PC-3 (cell line): ENCODE measurements at regions not wholly inside any gene's neighbourhood (a gene's known extent, or its start where the extent isn't known, plus 50 kb on each side); places are given as distances from the start of the nearest gene placed in this dataset.

Experiments used
- ATAC-seq: fragments of 200-7000 bp; cut with Tn5 transposase; 2 replicates; pipeline ENCODE4 v1.9.1; 2020; ENCODE audit warnings: mild to moderate bottlenecking, moderate library complexity
- BruUV-seq: library from RNA; stranded (reverse); fragments of 400-500 nt; replicated peaks from 2 replicates; lab custom pipeline; 2021; lab: Mats Ljungman, UMichigan
- CTCF ChIA-PET: fragments of 300-600 bp; sonication (Branson Sonifier 250); formaldehyde crosslinking; loops from one replicate; lab custom pipeline; 2022; ENCODE audit warnings: antibody characterized with exemption; lab: Charles Lee
- POLR2A ChIA-PET: fragments of 300-600 bp; sonication (Branson Sonifier 250); formaldehyde crosslinking; loops from one replicate; lab custom pipeline; 2022; ENCODE audit warnings: antibody characterized with exemption; ENCODE audit not compliant: unreplicated experiment; lab: Charles Lee
- DNase-seq: peaks from one replicate; pipeline ENCODE4 v3.0.0-alpha.2; 2015
- H2AFZ ChIP-seq: fragments of 300-600 bp; sonication (generic); 2 replicates; pipeline ENCODE4 v1.6.0; 2016; ENCODE audit warnings: antibody characterized with exemption, low read length
- H3F3A ChIP-seq: fragments of 300-600 bp; sonication (generic); one replicate; pipeline ENCODE4 v1.6.0; 2017; ENCODE audit warnings: antibody characterized with exemption, low read length, control low read depth, mild to moderate bottlenecking; ENCODE audit not compliant: unreplicated experiment
- H3K27ac ChIP-seq: fragments of 300-600 bp; sonication (generic); 2 replicates; pipeline ENCODE4 v1.5.1; 2016; ENCODE audit warnings: mild to moderate bottlenecking, low read length
- H3K27me3 ChIP-seq: fragments of 300-600 bp; sonication (generic); 2 replicates; pipeline ENCODE4 v1.6.1; 2016; ENCODE audit warnings: low read length, mixed read lengths
- H3K36me3 ChIP-seq: fragments of 300-600 bp; sonication (generic); 2 replicates; pipeline ENCODE4 v1.6.1; 2016; ENCODE audit warnings: low read depth, mixed run types, low read length, mixed read lengths
- H3K4me1 ChIP-seq: fragments of 300-600 bp; sonication (generic); 2 replicates; pipeline ENCODE4 v1.5.1; 2016; ENCODE audit warnings: low read length; ENCODE audit not compliant: insufficient read depth
- H3K4me2 ChIP-seq: fragments of 300-600 bp; sonication (generic); 2 replicates; pipeline ENCODE4 v1.6.0; 2016; ENCODE audit warnings: low read length
- H3K4me3 ChIP-seq: fragments of 300-600 bp; sonication (generic); 2 replicates; pipeline ENCODE4 v1.5.1; 2016; ENCODE audit warnings: mild to moderate bottlenecking, low read length, mixed read lengths
- H3K79me2 ChIP-seq: fragments of 300-600 bp; sonication (generic); 2 replicates; pipeline ENCODE4 v1.6.1; 2017; ENCODE audit warnings: low read length, mixed read lengths
- H3K9ac ChIP-seq: fragments of 300-600 bp; sonication (generic); 2 replicates; pipeline ENCODE4 v1.6.0; 2016; ENCODE audit warnings: mild to moderate bottlenecking, low read length
- H3K9me2 ChIP-seq: fragments of 300-600 bp; sonication (generic); replicated peaks from 2 replicates; pipeline ENCODE4 v1.6.1; 2016; ENCODE audit warnings: mixed run types, low read length, mixed read lengths
- H3K9me3 ChIP-seq: fragments of 300-600 bp; sonication (generic); 2 replicates; pipeline ENCODE4 v1.6.1; 2016; ENCODE audit warnings: low read length, mixed read lengths
- H4K20me1 ChIP-seq: fragments of 300-600 bp; sonication (generic); 2 replicates; pipeline ENCODE4 v1.6.1; 2016; ENCODE audit warnings: low read length, mixed read lengths
- CTCF ChIP-seq: fragments of 300-600 bp; sonication (generic); conservative IDR thresholded peaks from 2 replicates; pipeline ENCODE4 v1.5.1; 2017; ENCODE audit warnings: antibody characterized with exemption, low read depth, mild to moderate bottlenecking, low read length
- EZH2 ChIP-seq: fragments of 300-600 bp; sonication (generic); IDR thresholded peaks from one replicate; pipeline ENCODE4 v1.6.1; 2017; ENCODE audit warnings: antibody characterized with exemption, mild to moderate bottlenecking, low read length; ENCODE audit not compliant: unreplicated experiment
- EZH2phosphoT487 ChIP-seq: fragments of 300-600 bp; sonication (generic); IDR thresholded peaks from 2 replicates; pipeline ENCODE4 v1.6.1; 2018; ENCODE audit warnings: mild to moderate bottlenecking, antibody characterized with exemption, low read length, borderline replicate concordance
- intact Hi-C: fragments of 100-400 bp; cut with micrococcal nuclease; formaldehyde crosslinking; loops from 2 replicates; pipeline ENCODE4 v1.9.0; 2023

GRCh38 chr3:152193673-152194267 is 75.0 kb upstream of the MBNL1 start:
- Histone ChIP-seq H4K20me1 (no peaks in the 10 kb centered on the region), H3K27me3 (no peaks in the 10 kb centered on the region), H3K9ac (no peak overlapping the region), H2AFZ (peak overlapping the region; percentile 29; the same call in 1 of the 2 replicates), H3F3A (no peaks in the 10 kb centered on the region), H3K4me3 (no peak overlapping the region), H3K4me2 (no peak overlapping the region), H3K4me1 (peaks cover 7% of the 10 kb centered on the region; the same call in 1 of the 2 replicates), H3K9me3 (no peaks in the 10 kb centered on the region), H3K79me2 (no peaks in the 10 kb centered on the region), H3K27ac (no peak overlapping the region), H3K9me2 (no peaks in the 10 kb centered on the region), H3K36me3 (no peaks in the 10 kb centered on the region)
- no peak for DNase-seq
- TF ChIP-seq CTCF (no peak), EZH2 (no peak), EZH2phosphoT487 (no peak)
- POLR2A ChIA-PET, result interaction anchor here (0.7 kb wide), 2 partner anchors 76 to 130 kb away, joined by 3 to 4 read pairs; no protein-coding TSS in a partner anchor
- intact Hi-C loops, result no loop called here
- CTCF ChIA-PET, result no interaction called here
- no TSS peak for BruUV-seq
- no peak for ATAC-seq

- ATAC-seq, result no peak
- H3K9me3 ChIP-seq, result no peaks in the 10 kb centered on the region
- no peaks in the 10 kb centered on the region for H3K79me2 ChIP-seq
- no peaks in the 10 kb centered on the region for H3F3A ChIP-seq
- ChIA-PET CTCF (no interaction called here), POLR2A (no interaction called here)
- no peaks in the 10 kb centered on the region for H3K27me3 ChIP-seq
- no peak overlapping the region for H3K9ac ChIP-seq
- H3K4me2 ChIP-seq, result no peak overlapping the region
- H3K36me3 ChIP-seq, result no peaks in the 10 kb centered on the region
- no peak for TF ChIP-seq CTCF
- no peak for TF ChIP-seq EZH2phosphoT487
- no peak for TF ChIP-seq EZH2
- no peak for DNase-seq
- no TSS peak for BruUV-seq
- H4K20me1 ChIP-seq, result no peaks in the 10 kb centered on the region
- intact Hi-C loops, result no loop called here
- H3K27ac ChIP-seq, result no peak overlapping the region
- no peak overlapping the region for H3K4me3 ChIP-seq
- no peaks in the 10 kb centered on the region for H3K9me2 ChIP-seq
- H3K4me1 ChIP-seq, result peaks cover 6% of the 10 kb centered on the region; the same call in 1 of the 2 replicates
- H2AFZ ChIP-seq, result no peak overlapping the region
Observed at GRCh38 chr3:152195206-152195605, 73.5 kb upstream of the MBNL1 start.

GRCh38 chr3:152196782-152197181 is 71.9 kb upstream of the MBNL1 start:
- no peaks in the 10 kb centered on the region for H3K79me2 ChIP-seq
- H3F3A ChIP-seq, result no peaks in the 10 kb centered on the region
- ChIA-PET CTCF (no interaction called here), POLR2A (no interaction called here)
- intact Hi-C loops, result no loop called here
- no peak overlapping the region for H3K27ac ChIP-seq
- no peak overlapping the region for H3K9ac ChIP-seq
- H2AFZ ChIP-seq, result 0 out of 2 replicates have a peak overlapping the region, but pooled peaks have one; percentile 24
- TF ChIP-seq EZH2 (no peak), CTCF (no peak), EZH2phosphoT487 (no peak)
- H3K36me3 ChIP-seq, result no peaks in the 10 kb centered on the region
- no peaks in the 10 kb centered on the region for H4K20me1 ChIP-seq
- H3K9me3 ChIP-seq, result no peaks in the 10 kb centered on the region
- no peaks in the 10 kb centered on the region for H3K27me3 ChIP-seq
- ATAC-seq (no peak), DNase-seq (no peak)
- H3K4me1 ChIP-seq, result no peaks in the 10 kb centered on the region
- H3K9me2 ChIP-seq, result no peaks in the 10 kb centered on the region
- no TSS peak for BruUV-seq
- no peak overlapping the region for H3K4me3 ChIP-seq
- H3K4me2 ChIP-seq, result no peak overlapping the region
